ENCODE measurements at regions not wholly inside any gene's neighbourhood (a gene's known extent, or its start where the extent isn't known, plus 50 kb on each side); places are given as distances from the start of the nearest gene placed in this dataset.

DNA sequence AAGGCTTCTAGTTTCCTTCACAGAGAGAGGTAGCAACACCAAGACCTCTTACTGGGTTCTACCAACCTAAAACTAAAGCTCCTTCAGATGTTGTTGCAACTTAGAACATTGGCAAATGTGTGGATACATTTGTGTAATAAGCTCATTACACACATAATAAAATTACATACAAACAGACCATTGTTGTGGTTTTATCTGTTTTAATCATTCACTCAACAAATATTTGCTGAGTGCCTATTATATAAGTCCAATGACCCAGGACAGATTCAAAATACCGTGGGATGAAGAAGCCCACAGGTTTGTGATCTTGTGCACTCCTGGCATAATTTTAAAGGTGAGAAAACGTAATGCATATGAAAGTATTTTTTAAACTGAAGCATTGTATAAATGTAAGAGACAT is 160.4 kb upstream of the NPVF start:
- TF ChIP-seq CTCF (IDR thresholded peaks at IDR 0.05) (no peak), POLR2AphosphoS5 (IDR thresholded peaks at IDR 0.05) (no peak), POLR2A (IDR thresholded peaks at IDR 0.05) (no peak)

All from breast epithelium (tissue), 3 donors.